Anterior cingulate cortex (tissue), 58 donors: ENCODE measurements at regions not wholly inside any gene's neighbourhood (a gene's known extent, or its start where the extent isn't known, plus 50 kb on each side); places are given as distances from the start of the nearest gene placed in this dataset.
A peak's percentile ranks its signal among the peaks of the same experiment; 100 is the strongest.

Experiments
- DNase-seq, 58 donors: peaks; one replicate each; lab custom pipeline; 2025; lab: John Stamatoyannopoulos, UW

GRCh38 chr2:118791483-118791882, 56.0 kb downstream of the EN1 start:
- DNase-seq, result no peak

- DNase-seq, result no peak
These were observed 60.7 kb downstream of the EN1 start for GRCh38 chr2:118786746-118787145.

DNA sequence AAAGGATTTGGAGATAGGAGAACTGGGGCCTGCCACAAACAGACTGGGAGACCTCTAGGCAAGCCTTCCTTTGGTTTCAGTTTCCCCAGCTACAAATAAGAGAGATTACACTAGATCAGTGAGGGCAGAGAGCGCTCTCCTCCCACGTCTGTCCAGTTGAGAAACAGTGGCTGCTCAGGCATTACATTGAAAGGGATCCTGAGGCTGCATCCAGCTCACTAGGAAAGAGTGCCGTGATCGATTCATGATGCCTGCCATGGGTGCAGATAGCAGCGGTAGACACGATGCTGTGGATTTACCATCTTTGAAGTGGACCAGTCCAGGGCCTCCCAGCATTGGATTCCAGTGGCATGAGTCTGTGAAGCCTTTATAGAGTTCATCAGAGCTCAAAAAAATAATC, 62.6 kb downstream of the EN1 start:
- DNase-seq, result no peak

DNA sequence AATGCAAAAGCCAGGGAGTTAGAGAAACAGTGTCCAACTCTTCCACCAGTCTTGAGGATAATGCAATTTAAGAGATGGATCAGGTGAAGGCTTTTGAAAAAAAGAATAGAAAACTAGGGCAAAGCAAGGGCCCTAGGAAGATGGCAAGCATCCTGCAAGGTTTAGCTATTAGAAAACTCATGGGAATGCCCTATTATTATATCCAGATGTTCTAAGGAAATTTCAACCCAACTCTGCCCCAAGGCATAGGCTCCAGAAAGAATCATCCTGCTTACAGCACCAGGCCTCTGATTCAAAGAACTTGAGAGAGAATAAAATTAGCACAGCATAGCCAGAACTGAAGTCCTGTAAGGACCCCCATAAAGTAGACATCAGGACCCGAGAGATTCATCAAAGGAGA, 68.1 kb downstream of the EN1 start:
- DNase-seq, result no peak

DNA sequence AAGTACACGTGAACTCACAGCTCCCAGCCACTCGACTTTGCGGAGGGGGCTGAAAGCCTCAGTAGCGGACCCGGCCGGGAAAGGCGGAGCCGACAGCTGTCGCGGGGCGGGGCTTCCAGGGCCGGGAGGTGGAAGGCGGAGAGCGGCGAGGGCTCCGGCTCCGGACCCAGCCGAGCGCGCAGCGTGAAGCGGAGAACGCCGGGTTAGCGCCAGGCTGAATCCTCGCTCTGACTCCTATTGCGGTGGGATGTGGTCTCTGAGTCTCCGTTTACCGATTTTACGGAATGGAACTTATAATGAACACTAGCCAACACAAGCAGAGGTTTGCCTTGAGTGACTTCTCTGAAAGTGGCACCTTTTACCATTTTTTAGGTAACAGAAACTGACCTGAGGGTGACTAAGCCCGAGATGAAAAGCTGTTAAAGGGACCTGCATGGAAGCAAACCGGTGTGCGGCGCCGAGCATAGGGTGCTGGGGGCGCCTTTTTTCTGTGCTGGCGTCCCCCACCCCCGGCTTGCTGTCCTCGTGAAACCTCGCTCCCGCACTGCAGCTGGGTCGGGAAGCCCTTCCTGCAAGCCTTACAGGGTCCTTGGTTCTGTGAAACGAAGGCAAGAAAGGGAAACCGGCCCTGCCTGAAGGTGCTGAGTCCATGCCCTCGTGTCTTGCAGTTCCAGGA, 72.9 kb downstream of the EN1 start:
- peak in 14 of 58 donors; percentile 2 to 34 (median 9) for DNase-seq

- no peak for DNase-seq
These were observed 73.6 kb downstream of the EN1 start for GRCh38 chr2:118773826-118774225.

- no peak for DNase-seq
These were observed 74.8 kb downstream of the EN1 start for GRCh38 chr2:118772487-118773200.

GRCh38 chr2:118769707-118770400, 77.6 kb downstream of the EN1 start:
- no peak for DNase-seq

- DNase-seq, result no peak
These were observed 80.6 kb downstream of the EN1 start for GRCh38 chr2:118766871-118767270.

DNA sequence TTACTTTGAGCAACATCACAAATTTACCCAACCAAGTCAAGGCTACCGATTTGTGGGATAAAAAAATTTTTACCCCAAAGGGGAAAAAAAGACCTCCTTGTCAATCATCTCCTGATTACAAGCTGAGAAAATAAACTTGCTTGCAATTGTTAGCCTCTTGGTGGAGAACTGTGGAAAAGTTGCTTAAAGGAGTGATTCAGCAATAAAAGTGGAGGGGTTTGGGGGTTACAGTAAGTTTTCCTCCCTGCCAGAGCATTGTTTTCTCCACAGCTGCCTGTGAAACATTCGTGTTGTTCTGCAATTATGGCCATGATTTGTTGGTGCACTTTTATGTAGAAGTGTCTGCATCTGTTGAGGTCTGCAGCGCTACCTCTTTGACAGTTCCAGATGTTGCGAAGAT, 82.6 kb downstream of the EN1 start:
- no peak for DNase-seq

DNA sequence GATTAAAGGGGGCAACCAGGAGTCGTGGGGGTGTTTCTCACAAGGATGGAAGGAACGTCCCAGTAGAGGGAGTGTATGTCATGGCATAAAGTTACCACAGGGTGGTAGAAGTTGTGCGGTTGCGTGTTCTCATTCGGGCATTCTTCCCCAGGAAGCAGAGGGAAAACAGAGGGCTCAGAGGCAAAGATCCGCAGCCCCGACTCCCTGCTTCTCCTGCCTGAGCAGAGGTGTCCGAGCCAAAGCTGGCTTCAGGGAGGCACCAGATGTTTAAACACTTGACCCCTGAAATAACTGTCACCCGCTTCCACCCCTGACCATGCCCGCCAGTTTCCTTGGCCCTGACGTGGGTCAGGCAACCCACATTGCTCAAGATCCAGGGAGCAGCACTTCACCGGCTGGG, 83.7 kb downstream of the EN1 start:
- DNase-seq, result no peak

GRCh38 chr2:118762290-118762689, 85.2 kb downstream of the EN1 start:
- DNase-seq, result no peak

DNA sequence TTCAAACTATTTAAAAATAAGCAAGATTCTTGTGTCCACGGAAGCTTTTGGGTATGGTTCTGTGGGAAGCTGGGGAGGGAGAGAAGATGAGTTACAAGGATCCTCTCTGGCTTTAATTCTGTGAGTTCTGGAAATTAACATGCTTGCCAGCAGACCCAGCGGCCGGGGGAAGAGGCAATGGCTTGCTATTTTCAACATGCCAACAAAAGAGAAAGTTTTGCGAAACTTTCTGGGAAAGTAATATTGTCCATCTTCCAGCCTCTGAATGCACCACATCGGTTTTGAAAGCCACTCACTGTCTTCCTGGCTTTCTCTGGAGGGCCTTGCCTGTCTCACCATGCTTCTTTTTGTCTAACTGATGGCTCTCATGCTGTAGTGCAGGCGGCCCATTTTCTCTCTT, 85.7 kb downstream of the EN1 start:
- no peak for DNase-seq

DNA sequence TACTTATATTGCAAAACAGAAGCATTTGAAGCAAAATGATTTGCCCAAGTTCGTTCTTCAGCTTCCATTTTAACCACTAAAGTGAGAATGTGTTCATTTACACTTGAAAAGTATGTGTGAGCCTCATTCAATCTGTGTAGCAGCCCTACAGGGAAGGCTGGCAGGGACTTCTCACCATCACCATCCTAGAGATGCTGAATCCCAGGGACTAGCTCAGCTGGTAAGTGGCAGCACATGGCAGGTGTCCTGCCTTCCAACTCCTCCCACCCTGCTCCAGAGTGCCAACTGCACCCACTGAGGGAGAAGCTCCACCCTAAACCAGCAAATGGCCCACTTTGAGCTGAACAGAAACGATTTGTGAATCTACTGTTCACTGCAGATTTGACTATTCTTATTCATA, 91.5 kb downstream of the EN1 start:
- DNase-seq, result peak in 5 of 58 donors; percentile 1 to 13 (median 5)

DNA sequence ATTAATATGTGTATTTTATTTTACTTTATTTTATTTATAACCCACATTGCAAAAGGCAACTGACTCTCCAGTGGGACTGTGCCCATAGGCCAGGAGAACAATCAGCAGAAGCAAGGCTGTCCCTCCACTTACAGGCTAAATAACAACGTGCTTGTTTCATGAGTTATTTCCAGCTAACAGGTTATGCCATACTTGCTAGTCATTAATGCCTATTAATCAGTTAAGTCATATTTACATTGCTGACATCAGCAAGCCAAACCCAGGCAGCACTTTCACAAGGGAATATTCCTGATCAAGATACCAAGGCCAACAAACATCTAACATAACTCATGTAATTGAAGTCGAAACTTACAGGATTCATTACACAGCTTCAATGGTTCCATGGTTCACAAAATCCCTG, 92.1 kb downstream of the EN1 start:
- DNase-seq, result no peak

- DNase-seq, result no peak
These were observed 94.6 kb downstream of the EN1 start for GRCh38 chr2:118752762-118753429.

GRCh38 chr2:118750959-118751565, 96.4 kb downstream of the EN1 start:
- DNase-seq, result no peak

DNA sequence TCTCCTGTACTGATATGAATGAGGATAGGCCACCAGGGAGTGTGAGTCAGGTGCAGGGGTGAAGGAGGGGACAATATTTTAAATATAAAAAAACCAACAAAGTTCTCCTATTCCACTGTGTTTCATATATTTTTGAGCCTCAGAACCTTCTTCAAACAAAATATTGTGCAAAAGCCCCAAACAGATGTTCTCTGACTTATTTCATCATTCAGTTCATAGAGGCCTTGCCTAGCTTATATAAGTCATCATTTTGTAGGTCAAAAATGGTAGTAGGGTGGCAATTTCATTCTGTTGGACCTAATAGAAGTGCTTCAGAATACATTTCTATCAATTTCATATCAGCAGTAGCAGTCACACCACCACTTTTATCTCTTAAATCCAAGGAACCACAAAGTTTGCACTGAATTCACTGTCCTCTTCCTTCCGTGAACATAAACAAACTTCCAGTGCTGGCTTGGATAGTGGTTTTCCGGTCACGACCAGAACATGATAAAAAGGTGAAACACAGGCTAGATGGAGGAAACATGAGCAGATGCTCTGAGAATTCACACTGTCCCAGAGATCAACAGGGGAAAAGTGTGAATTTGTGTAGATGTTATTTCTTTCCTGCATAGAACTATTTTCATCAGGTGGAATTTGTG, 99.1 kb downstream of the EN1 start:
- no peak for DNase-seq

GRCh38 chr2:118747637-118748036, 99.8 kb downstream of the EN1 start:
- DNase-seq, result no peak

- no peak for DNase-seq
These were observed 100.4 kb downstream of the EN1 start for GRCh38 chr2:118747066-118747465.
